H1 (cell line): ENCODE measurements at regions not wholly inside any gene's neighbourhood (a gene's known extent, or its start where the extent isn't known, plus 50 kb on each side); places are given as distances from the start of the nearest gene placed in this dataset.

Source experiments
- CTCF ChIA-PET: fragments of 300-600 bp; sonication (Branson Sonifier 250); formaldehyde crosslinking; loops from one replicate; lab custom pipeline; 2021; ENCODE audit not compliant: partially characterized antibody; lab: Charles Lee
- POLR2A ChIA-PET: fragments of 300-600 bp; sonication (Branson Sonifier 250); formaldehyde crosslinking; loops from one replicate; lab custom pipeline; 2021; ENCODE audit warnings: inconsistent platforms; ENCODE audit not compliant: partially characterized antibody; lab: Charles Lee
- DNase-seq, 2 experiments: peaks; one replicate each; pipeline versions ENCODE4 v3.0.0 to v3.0.0-alpha.2; 2010 to 2022; ENCODE audit warnings: low spot score in 2 of 2, low read depth in 1 of 2, mixed read lengths in 1 of 2
- FAIRE-seq: peaks from 2 replicates; lab custom pipeline; 2011; peaks lifted over from hg19 to GRCh38; lab: Jason Lieb, UNC
- H2AFZ ChIP-seq: 2 replicates; pipeline ENCODE4 v1.8.1; 2012; ENCODE audit warnings: low read length, inconsistent platforms
- H2AK5ac ChIP-seq: 2 replicates; pipeline ENCODE4 v1.6.1; 2013; ENCODE audit warnings: low read depth, low read length
- H2BK120ac ChIP-seq: replicated peaks from 2 replicates; pipeline ENCODE3; 2013; ENCODE audit warnings: low read depth, low read length, inconsistent platforms
- H2BK12ac ChIP-seq: 2 replicates; pipeline ENCODE4 v1.6.1; 2013; ENCODE audit warnings: low read depth, low read length
- H2BK15ac ChIP-seq: 2 replicates; pipeline ENCODE4 v1.6.1; 2013; ENCODE audit warnings: low read length
- H2BK20ac ChIP-seq: 2 replicates; pipeline ENCODE4 v1.6.1; 2013; ENCODE audit warnings: low read length
- H2BK5ac ChIP-seq: 2 replicates; pipeline ENCODE4 v1.6.1; 2013; ENCODE audit warnings: low read depth, low read length
- H3K14ac ChIP-seq: 2 replicates; pipeline ENCODE4 v1.6.1; 2013; ENCODE audit warnings: inconsistent platforms; ENCODE audit not compliant: insufficient read length
- H3K18ac ChIP-seq: 2 replicates; pipeline ENCODE4 v1.6.1; 2013; ENCODE audit warnings: low read length; ENCODE audit errors: extremely low read depth
- H3K23ac ChIP-seq: 2 replicates; pipeline ENCODE4 v1.6.1; 2013; ENCODE audit warnings: inconsistent platforms; ENCODE audit not compliant: insufficient read length
- H3K23me2 ChIP-seq: 2 replicates; pipeline ENCODE4 v1.6.1; 2013; ENCODE audit warnings: low read depth, low read length
- H3K27ac ChIP-seq: 2 replicates; pipeline ENCODE4 v1.6.1; 2011; ENCODE audit warnings: low read depth, low read length, inconsistent platforms
- H3K27me3 ChIP-seq, 4 experiments: replicated peaks in 1 of 4; 1 replicate in 1 of 4; 2 replicates in 3 of 4; pipeline versions ENCODE4 v1.6.1 to v1.8.1; 2011 to 2013; ENCODE audit warnings: low read length in 3 of 4, mild to moderate bottlenecking in 3 of 4, inconsistent platforms in 2 of 4, mixed read lengths in 2 of 4, moderate library complexity in 1 of 4; ENCODE audit not compliant: control insufficient read depth in 3 of 4, insufficient read depth in 3 of 4; ENCODE audit errors: extremely low read depth in 1 of 4
- H3K36me3 ChIP-seq, 4 experiments: 2 replicates each; pipeline versions ENCODE4 v1.6.1 to v1.8.1; 2011 to 2013; ENCODE audit warnings: mild to moderate bottlenecking in 4 of 4, low read length in 3 of 4, moderate library complexity in 2 of 4, control low read depth in 1 of 4, inconsistent platforms in 1 of 4; ENCODE audit not compliant: insufficient read depth in 4 of 4, control insufficient read depth in 2 of 4
- H3K4ac ChIP-seq: replicated peaks from 2 replicates; pipeline ENCODE3; 2013; ENCODE audit warnings: low read length, low read depth, mixed read lengths, inconsistent platforms; ENCODE audit not compliant: insufficient read length
- H3K4me1 ChIP-seq, 4 experiments: replicated peaks in 1 of 4; 1 replicate in 1 of 4; 2 replicates in 3 of 4; pipeline versions ENCODE4 v1.6.1 to v1.8.1; 2011 to 2013; ENCODE audit warnings: low read length in 3 of 4, inconsistent platforms in 2 of 4, mixed read lengths in 1 of 4; ENCODE audit not compliant: insufficient read depth in 4 of 4, control insufficient read depth in 3 of 4
- H3K4me2 ChIP-seq, 2 experiments: 2 replicates each; pipeline versions ENCODE4 v1.6.1 to v1.8.1; 2011 to 2013; ENCODE audit warnings: low read depth in 2 of 2, low read length in 2 of 2, control low read depth in 1 of 2, inconsistent platforms in 1 of 2, mild to moderate bottlenecking in 1 of 2; ENCODE audit not compliant: insufficient read depth in 1 of 2
- H3K4me3 ChIP-seq, 4 experiments: fragments of 200-600, 300-600 bp in 1 of 4; sonication (generic), shearing (Covaris generic), sonication (Bioruptor Twin) in 1 of 4; 2 replicates each; pipeline versions ENCODE4 v1.5.1 to v1.8.1; 2011 to 2016; ENCODE audit warnings: low read length in 4 of 4, low read depth in 3 of 4, control low read depth in 2 of 4, inconsistent platforms in 2 of 4, mild to moderate bottlenecking in 2 of 4, mixed read lengths in 1 of 4, moderate library complexity in 1 of 4; ENCODE audit not compliant: insufficient read depth in 2 of 4; ENCODE audit errors: extremely low read depth in 1 of 4
- H3K56ac ChIP-seq: replicated peaks from 2 replicates; pipeline ENCODE3; 2013; ENCODE audit warnings: low read depth, mild to moderate bottlenecking, mixed read lengths, low read length, inconsistent platforms; ENCODE audit not compliant: insufficient read length
- H3K79me1 ChIP-seq: 2 replicates; pipeline ENCODE4 v1.6.1; 2013; ENCODE audit warnings: low read depth, low read length, control low read depth
- H3K79me2 ChIP-seq, 2 experiments: 2 replicates each; pipeline versions ENCODE4 v1.6.1 to v1.8.1; 2012 to 2013; ENCODE audit warnings: low read length in 2 of 2, mild to moderate bottlenecking in 2 of 2, inconsistent platforms in 1 of 2; ENCODE audit not compliant: insufficient read depth in 2 of 2, control insufficient read depth in 1 of 2
- H3K9ac ChIP-seq, 4 experiments: replicated peaks in 1 of 4; 1 replicate in 1 of 4; 2 replicates in 3 of 4; pipeline versions ENCODE4 v1.6.1 to v1.8.1; 2011 to 2013; ENCODE audit warnings: low read depth in 3 of 4, low read length in 3 of 4, control low read depth in 2 of 4, mild to moderate bottlenecking in 2 of 4, moderate library complexity in 2 of 4, inconsistent platforms in 1 of 4; ENCODE audit errors: extremely low read depth in 1 of 4
- H3K9me3 ChIP-seq, 2 experiments: 2 replicates each; pipeline versions ENCODE4 v1.6.1 to v1.8.1; 2012 to 2013; ENCODE audit warnings: mild to moderate bottlenecking in 2 of 2, moderate library complexity in 2 of 2, control low read depth in 1 of 2, inconsistent platforms in 1 of 2, low read depth in 1 of 2, low read length in 1 of 2, mixed read lengths in 1 of 2; ENCODE audit not compliant: insufficient read depth in 2 of 2
- H4K20me1 ChIP-seq, 2 experiments: replicated peaks in 1 of 2; 2 replicates each; pipeline versions ENCODE3 to v1.8.1; 2011 to 2013; ENCODE audit warnings: inconsistent platforms in 2 of 2, low read length in 2 of 2, mild to moderate bottlenecking in 1 of 2; ENCODE audit not compliant: insufficient read depth in 2 of 2, control insufficient read depth in 1 of 2
- H4K5ac ChIP-seq: 2 replicates; pipeline ENCODE4 v1.6.1; 2013; ENCODE audit warnings: low read length, low read depth, mixed read lengths, inconsistent platforms; ENCODE audit not compliant: insufficient read length
- H4K8ac ChIP-seq: 2 replicates; pipeline ENCODE4 v1.8.0; 2013; ENCODE audit warnings: mild to moderate bottlenecking, moderate library complexity, low read length, inconsistent platforms; ENCODE audit not compliant: insufficient read depth; ENCODE audit errors: extremely low read depth
- H4K91ac ChIP-seq: replicated peaks from 2 replicates; pipeline ENCODE3; 2013; ENCODE audit warnings: low read length, mixed read lengths, inconsistent platforms; ENCODE audit not compliant: insufficient read length
- POLR2AphosphoS5 ChIP-seq: IDR thresholded peaks from 2 replicates; pipeline ENCODE4 v1.6.1; 2011; ENCODE audit warnings: low read depth, low read length
- POU5F1 ChIP-seq: IDR thresholded peaks from 2 replicates; pipeline ENCODE4 v1.6.1; 2011; ENCODE audit warnings: low read depth, mild to moderate bottlenecking, low read length, moderate library complexity
- RFX5 ChIP-seq: IDR thresholded peaks from 2 replicates; pipeline ENCODE4 v1.6.1; 2011; ENCODE audit warnings: low read depth, low read length, improper control_type of control experiment, borderline replicate concordance
- SUZ12 ChIP-seq: fragments of 200-600 bp; sonication (generic); IDR thresholded peaks from 2 replicates; pipeline ENCODE4 v1.6.1; 2012; ENCODE audit warnings: mild to moderate bottlenecking, inconsistent platforms, low read length, moderate library complexity, mixed read lengths
- TAF7 ChIP-seq: optimal IDR thresholded peaks from 2 replicates; pipeline ENCODE3; 2011; ENCODE audit warnings: low read depth, mild to moderate bottlenecking, inconsistent platforms, low read length, moderate library complexity, borderline replicate concordance
- TCF12 ChIP-seq: IDR thresholded peaks from 2 replicates; pipeline ENCODE4 v1.6.1; 2011; ENCODE audit warnings: low read depth, mild to moderate bottlenecking, low read length
- ZNF274 ChIP-seq: IDR thresholded peaks from 2 replicates; pipeline ENCODE4 v1.7.0; 2012; ENCODE audit warnings: low read length, borderline replicate concordance; ENCODE audit errors: extremely low read depth
- WGBS, 2 experiments: shearing (Covaris generic) in 1 of 2; methylation state at CpG; one replicate each; pipeline versions ENCODE4 v1.1.6 to v1.1.7; 2013 to 2015; ENCODE audit warnings: low lambda C conversion rate in 2 of 2, mixed read lengths in 2 of 2, inconsistent platforms in 1 of 2, low coverage in 1 of 2, missing lambda C conversion rate in 1 of 2; ENCODE audit not compliant: insufficient replicate concordance in 2 of 2, insufficient coverage in 1 of 2, insufficient read length in 1 of 2; ENCODE audit errors: extremely low coverage in 1 of 2, missing lambda C conversion rate in 1 of 2; 5-methylcytosine and 5-hydroxymethylcytosine counted together

- FAIRE-seq: no peak
- POLR2A ChIA-PET: interaction anchor here (1.0 to 1.3 kb wide), 3 partner anchors 8 to 197 kb away, joined by 3 to 4 read pairs (median 3); no protein-coding TSS in a partner anchor
- CTCF ChIA-PET: interaction anchor here (0.8 to 2.7 kb wide), 15 partner anchors 24 to 650 kb away, joined by 3 to 11 read pairs (median 4); no protein-coding TSS in a partner anchor
- H3K18ac ChIP-seq: no peak overlapping the region
- peak overlapping the region; percentile 52; the same call in 1 of the 2 replicates for H2BK5ac ChIP-seq
- H3K4ac ChIP-seq: peak overlapping the region; percentile 78
- no peak overlapping the region for H3K23ac ChIP-seq
- H3K79me2 ChIP-seq: no peaks in the 10 kb centered on the region
- WGBS, 2 experiments: 87% methylated on average over 15 of the region's 17 CpGs; no CpG with 5 or more reads in 1 of the 2 experiments
- H3K4me3 ChIP-seq: no peak overlapping the region
- H3K9ac ChIP-seq: no peak overlapping the region
- no peaks in the 10 kb centered on the region for H3K27me3 ChIP-seq
- H2BK120ac ChIP-seq: peak overlapping the region; percentile 54
- H4K91ac ChIP-seq: peak overlapping the region; percentile 73
- no peak overlapping the region for H3K56ac ChIP-seq
- H2BK15ac ChIP-seq: peak overlapping the region; percentile 61; the same call in 1 of the 2 replicates
- no peaks in the 10 kb centered on the region for H4K20me1 ChIP-seq
- H2AFZ ChIP-seq: no peak overlapping the region
- peak overlapping the region; percentile 61; the same call in 1 of the 2 replicates for H2BK20ac ChIP-seq
- no peak overlapping the region for H4K8ac ChIP-seq
- H4K5ac ChIP-seq: no peak overlapping the region
- peak overlapping the region; percentile 87; the same call in 1 of the 2 replicates for H2BK12ac ChIP-seq
- H3K79me1 ChIP-seq: no peaks in the 10 kb centered on the region
- no peak for DNase-seq
- H3K27ac ChIP-seq: no peak overlapping the region
- no peak overlapping the region for H2AK5ac ChIP-seq
- no peaks in the 10 kb centered on the region for H3K9me3 ChIP-seq
- H3K23me2 ChIP-seq: peaks cover 2% of the 10 kb centered on the region; the same call in 1 of the 2 replicates
- H3K36me3 ChIP-seq: no peaks in the 10 kb centered on the region
- no peak overlapping the region for H3K14ac ChIP-seq
- no peak for TF ChIP-seq SUZ12
- no peak for TF ChIP-seq POLR2AphosphoS5
- no peak for TF ChIP-seq RFX5
- no peak for TF ChIP-seq TCF12
- TF ChIP-seq POU5F1: no peak
- TF ChIP-seq ZNF274: no peak
- no peak for TF ChIP-seq TAF7
- TF ChIP-seq, all 59 proteins: peak for 0
- H3K4me1 ChIP-seq: peaks cover 7 to 29% (median 20%) of the 10 kb centered on the region in 4 experiments
- H3K4me2 ChIP-seq: no peak overlapping the region
Measured at GRCh38 chrX:39813631-39814277, 284.0 kb downstream of the BCOR start.
